Testis (tissue), 2 donors: ENCODE measurements at regions not wholly inside any gene's neighbourhood (a gene's known extent, or its start where the extent isn't known, plus 50 kb on each side); places are given as distances from the start of the nearest gene placed in this dataset.
"Not testable (repeated sequence)": the region's sequence is repeated elsewhere in the genome, so short reads cannot be mapped to it uniquely, and the experiment has no call there.

ENCODE experiments used
- DNase-seq: peaks from one replicate; pipeline ENCODE4 v3.0.0-alpha.2; 2019
- H3K27ac ChIP-seq, 2 donors: fragments of 200-600 bp; sonication (generic); one replicate each; pipeline ENCODE4 v1.5.1; 2019
- H3K27me3 ChIP-seq: fragments of 200-600 bp; sonication (generic); one replicate; pipeline ENCODE4 v1.5.1; 2019
- H3K36me3 ChIP-seq: fragments of 200-600 bp; sonication (generic); one replicate; pipeline ENCODE4 v1.5.1; 2017; ENCODE audit warnings: low read depth; ENCODE audit errors: missing control alignments
- H3K4me1 ChIP-seq: fragments of 200-600 bp; sonication (generic); one replicate; pipeline ENCODE4 v1.5.1; 2019
- H3K4me3 ChIP-seq, 2 donors: fragments of 200-600 bp; sonication (generic); one replicate each; pipeline ENCODE4 v1.5.1; 2017 to 2019
- H3K9me3 ChIP-seq: fragments of 200-600 bp; sonication (generic); one replicate; pipeline ENCODE4 v1.5.1; 2017
- CTCF ChIP-seq, 3 experiments: fragments of 450-650 bp in 2 of 3; fragments of 200-600 bp in 1 of 3; sonication (generic) in 1 of 3; IDR thresholded peaks; one replicate each; pipeline ENCODE4 v1.5.1; 2016 to 2019; ENCODE audit warnings: antibody characterized with exemption in 3 of 3, mild to moderate bottlenecking in 2 of 3, moderate library complexity in 1 of 3
- POLR2A ChIP-seq: fragments of 450-650 bp; IDR thresholded peaks from one replicate; pipeline ENCODE4 v1.6.1; 2017; ENCODE audit warnings: antibody characterized with exemption, mild to moderate bottlenecking, moderate library complexity
- WGBS, 2 donors: methylation state at CpG; one replicate each; pipeline ENCODE4 v1.1.5; 2018; 5-methylcytosine and 5-hydroxymethylcytosine counted together
- intact Hi-C: fragments of 100-400 bp; cut with DNase I; formaldehyde crosslinking; loops from one replicate; pipeline ENCODE4 v1.15.1; 2023; ENCODE audit warnings: low total_unique reads

GRCh38 chr2:211204902-211205301 is 648.5 kb downstream of the CPS1 start:
- intact Hi-C loops, result no loop called here
- Histone ChIP-seq H3K9me3 (no peaks in the 10 kb centered on the region), H3K36me3 (no peaks in the 10 kb centered on the region), H3K27me3 (no peaks in the 10 kb centered on the region), H3K4me1 (no peaks in the 10 kb centered on the region), H3K27ac (no peak overlapping the region), H3K4me3 (no peak overlapping the region)
- no peak for DNase-seq
- WGBS, 2 donors, result 88 to 95% methylated on average over 6 of the region's 6 CpGs
- TF ChIP-seq CTCF (IDR thresholded peaks at IDR 0.05) (no peak), POLR2A (no peak)

- H3K4me1 ChIP-seq, result no peaks in the 10 kb centered on the region
- intact Hi-C loops, result no loop called here
- TF ChIP-seq CTCF (IDR thresholded peaks at IDR 0.05), result no peak
- no peak for DNase-seq
- no peaks in the 10 kb centered on the region for H3K36me3 ChIP-seq
- H3K27ac ChIP-seq, result no peak overlapping the region
- no peaks in the 10 kb centered on the region for H3K27me3 ChIP-seq
- 54 to 89% methylated on average over 1 of the region's 1 CpG for WGBS, 2 donors
- no peaks in the 10 kb centered on the region for H3K9me3 ChIP-seq
- no peak overlapping the region for H3K4me3 ChIP-seq
Observed at GRCh38 chr2:211205358-211205757, 649.0 kb downstream of the CPS1 start.

- no peak for DNase-seq
- no peak overlapping the region for H3K4me3 ChIP-seq
- H3K9me3 ChIP-seq, result no peaks in the 10 kb centered on the region
- no peak overlapping the region for H3K27ac ChIP-seq
- no peaks in the 10 kb centered on the region for H3K4me1 ChIP-seq
- no peaks in the 10 kb centered on the region for H3K27me3 ChIP-seq
- H3K36me3 ChIP-seq, result no peaks in the 10 kb centered on the region
- TF ChIP-seq CTCF (IDR thresholded peaks at IDR 0.05) (no peak), POLR2A (no peak)
- intact Hi-C loops, result no loop called here
Observed at GRCh38 chr2:211205836-211206235, 649.4 kb downstream of the CPS1 start.

GRCh38 chr2:211216221-211216620 is 659.8 kb downstream of the CPS1 start:
- DNase-seq, result no peak
- Histone ChIP-seq H3K27me3 (no peaks in the 10 kb centered on the region), H3K4me1 (no peaks in the 10 kb centered on the region), H3K36me3 (no peaks in the 10 kb centered on the region), H3K9me3 (no peaks in the 10 kb centered on the region), H3K4me3 (no peak overlapping the region), H3K27ac (no peak overlapping the region)
- 27 to 40% methylated on average over 1 of the region's 1 CpG for WGBS, 2 donors
- intact Hi-C loops, result no loop called here
- TF ChIP-seq POLR2A (no peak), CTCF (IDR thresholded peaks at IDR 0.05) (peak in 2 of 3 experiments; percentile 15 to 43)

- H3K4me3 ChIP-seq, H3K27me3 ChIP-seq, H3K4me1 ChIP-seq, H3K36me3 ChIP-seq, H3K9me3 ChIP-seq, DNase-seq, H3K27ac ChIP-seq, intact Hi-C loops: not testable (repeated sequence)
- whole genome bisulfite sequencing, 2 donors, result 87 to 95% methylated on average over 7 to 15 of the region's 15 CpGs
Observed at GRCh38 chr2:211219548-211219947, 663.1 kb downstream of the CPS1 start.
